Testis (tissue), 2 donors: ENCODE measurements at regions not wholly inside any gene's neighbourhood (a gene's known extent, or its start where the extent isn't known, plus 50 kb on each side); places are given as distances from the start of the nearest gene placed in this dataset.

ENCODE experiments used
- POLR2A ChIP-seq: fragments of 450-650 bp; IDR thresholded peaks from one replicate; pipeline ENCODE4 v1.6.1; 2017; ENCODE audit warnings: antibody characterized with exemption, mild to moderate bottlenecking, moderate library complexity
- TF ChIP-seq, protein P1 (sequence below), 3 experiments: fragments of 450-650 bp in 2 of 3; fragments of 200-600 bp in 1 of 3; sonication (generic) in 1 of 3; IDR thresholded peaks; one replicate each; pipeline ENCODE4 v1.5.1; 2016 to 2019; ENCODE audit warnings: antibody characterized with exemption in 3 of 3, mild to moderate bottlenecking in 2 of 3, moderate library complexity in 1 of 3

DNA sequence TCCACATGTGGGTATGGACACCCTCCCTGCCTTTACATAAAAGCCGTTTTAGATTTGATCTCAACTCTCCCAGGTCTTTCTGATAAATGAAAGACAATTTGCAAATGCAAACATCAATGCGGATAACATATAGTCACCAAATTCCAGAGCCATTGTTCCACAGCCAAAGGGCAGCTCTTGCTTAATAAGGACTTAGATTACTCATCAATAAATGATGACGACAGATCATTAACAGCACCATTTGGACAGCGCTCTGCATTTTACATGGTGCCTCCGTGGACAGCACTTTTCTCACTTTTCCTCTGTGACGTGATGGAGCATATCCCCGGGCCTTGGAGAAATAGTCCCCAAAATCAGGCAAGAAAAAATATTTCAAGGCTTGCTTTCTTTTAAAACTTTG lies 370.3 kb upstream of the CELF2 start:
- no peak for TF ChIP-seq POLR2A
- TF ChIP-seq, protein P1, sequence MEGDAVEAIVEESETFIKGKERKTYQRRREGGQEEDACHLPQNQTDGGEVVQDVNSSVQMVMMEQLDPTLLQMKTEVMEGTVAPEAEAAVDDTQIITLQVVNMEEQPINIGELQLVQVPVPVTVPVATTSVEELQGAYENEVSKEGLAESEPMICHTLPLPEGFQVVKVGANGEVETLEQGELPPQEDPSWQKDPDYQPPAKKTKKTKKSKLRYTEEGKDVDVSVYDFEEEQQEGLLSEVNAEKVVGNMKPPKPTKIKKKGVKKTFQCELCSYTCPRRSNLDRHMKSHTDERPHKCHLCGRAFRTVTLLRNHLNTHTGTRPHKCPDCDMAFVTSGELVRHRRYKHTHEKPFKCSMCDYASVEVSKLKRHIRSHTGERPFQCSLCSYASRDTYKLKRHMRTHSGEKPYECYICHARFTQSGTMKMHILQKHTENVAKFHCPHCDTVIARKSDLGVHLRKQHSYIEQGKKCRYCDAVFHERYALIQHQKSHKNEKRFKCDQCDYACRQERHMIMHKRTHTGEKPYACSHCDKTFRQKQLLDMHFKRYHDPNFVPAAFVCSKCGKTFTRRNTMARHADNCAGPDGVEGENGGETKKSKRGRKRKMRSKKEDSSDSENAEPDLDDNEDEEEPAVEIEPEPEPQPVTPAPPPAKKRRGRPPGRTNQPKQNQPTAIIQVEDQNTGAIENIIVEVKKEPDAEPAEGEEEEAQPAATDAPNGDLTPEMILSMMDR (IDR thresholded peaks at IDR 0.05) = no peak
